HG03575 (cell line): ENCODE measurements at regions not wholly inside any gene's neighbourhood (a gene's known extent, or its start where the extent isn't known, plus 50 kb on each side); places are given as distances from the start of the nearest gene placed in this dataset.

Experiments used
- ATAC-seq: cut with Tn5 transposase; IDR thresholded peaks from one replicate; pipeline ENCODE4 v1.9.1; 2021; ENCODE audit not compliant: unreplicated experiment, insufficient number of reproducible peaks, low FRiP score; ENCODE audit errors: extremely low read depth

DNA sequence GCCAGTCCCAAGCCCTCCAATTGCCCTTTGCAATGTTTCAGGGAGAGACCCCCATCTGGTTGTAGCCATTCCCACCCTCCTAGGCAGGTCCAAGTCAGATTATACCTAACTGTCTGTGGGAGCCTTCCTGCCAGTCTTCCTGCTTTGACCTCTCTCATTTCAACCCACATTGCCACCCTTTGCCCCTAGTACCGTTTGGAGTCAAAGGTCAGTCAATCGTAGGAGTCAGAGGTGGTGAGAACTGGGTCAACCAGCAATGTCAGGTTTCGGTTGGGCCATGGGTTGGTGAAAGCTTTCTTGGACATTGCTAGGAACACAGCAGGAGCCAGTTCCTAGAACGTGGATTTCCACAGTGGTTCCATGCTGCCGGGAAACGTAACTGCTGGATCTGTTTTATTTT lies 269.4 kb upstream of the GHITM start:
- no peak for ATAC-seq

DNA sequence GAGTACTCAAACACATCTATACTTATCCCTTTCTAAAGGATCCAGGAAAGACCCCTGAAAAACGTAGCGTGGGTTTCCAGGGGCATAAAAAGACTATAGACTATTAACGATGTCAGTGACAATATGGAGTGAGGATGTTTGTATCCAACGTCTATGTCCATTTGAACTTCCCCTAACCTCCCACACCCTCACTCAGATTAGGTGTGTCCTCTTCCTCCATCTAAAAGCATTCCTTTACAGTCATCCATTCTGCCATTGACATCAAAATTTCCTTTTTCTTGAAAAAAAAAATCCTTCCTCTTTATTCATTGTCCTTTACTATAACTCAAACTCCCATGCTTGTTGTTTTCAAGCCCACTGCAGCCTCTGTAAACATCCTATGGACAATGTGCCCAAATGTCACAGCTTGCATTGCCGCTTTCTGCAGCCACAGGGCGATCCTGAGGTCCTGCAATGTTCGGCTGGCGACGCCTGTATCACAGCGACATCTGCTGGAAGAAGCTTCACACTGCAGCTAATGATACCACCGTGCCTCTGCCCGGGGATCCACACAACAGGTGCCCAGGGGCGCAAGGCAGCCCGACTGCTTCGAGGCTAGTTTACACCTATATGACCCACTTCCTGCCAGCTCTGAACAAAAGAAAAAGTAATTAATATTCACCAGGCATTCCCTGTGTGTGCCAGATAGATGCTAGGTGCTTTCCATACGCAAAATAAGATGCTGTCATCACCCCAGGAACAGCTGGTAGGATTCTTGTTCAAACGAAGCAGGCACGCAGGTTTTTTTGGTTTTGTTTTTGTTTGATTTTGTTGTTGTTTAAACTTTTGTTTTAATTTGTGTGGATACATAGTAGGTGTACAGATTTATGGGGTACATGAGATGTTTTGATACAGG lies 267.9 kb upstream of the GHITM start:
- ATAC-seq: peak; percentile 88

- ATAC-seq: no peak
Observed at GRCh38 chr10:83880252-83880791, 259.0 kb upstream of the GHITM start.

- ATAC-seq: no peak
Observed at GRCh38 chr10:83881661-83882060, 257.6 kb upstream of the GHITM start.

- no peak for ATAC-seq
Observed at GRCh38 chr10:83886871-83887270, 252.4 kb upstream of the GHITM start.

- no peak for ATAC-seq
Observed at GRCh38 chr10:83892737-83893136, 246.6 kb upstream of the GHITM start.

GRCh38 chr10:83896219-83896618 lies 243.1 kb upstream of the GHITM start:
- ATAC-seq: no peak

GRCh38 chr10:83897626-83898025 lies 241.7 kb upstream of the GHITM start:
- ATAC-seq: no peak

DNA sequence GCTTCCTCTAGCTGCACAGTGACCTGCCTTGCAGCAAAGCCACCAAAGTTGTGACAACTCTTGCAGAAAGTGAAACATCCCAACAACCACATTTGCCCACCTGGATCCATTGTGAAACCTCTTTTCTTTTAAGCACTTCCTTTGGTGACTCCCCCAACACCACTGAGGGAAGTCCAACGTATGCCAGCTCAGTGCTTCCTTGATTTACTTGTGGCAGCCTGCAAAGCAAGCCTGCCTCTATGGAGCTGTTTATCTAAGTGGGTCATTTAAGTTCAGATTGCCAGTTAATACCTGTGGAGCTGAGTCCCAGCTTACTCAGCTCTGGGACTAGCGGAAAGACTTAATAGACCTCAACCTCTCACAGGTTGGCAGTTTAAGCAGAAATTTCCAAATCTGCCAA lies 230.8 kb upstream of the GHITM start:
- no peak for ATAC-seq

- no peak for ATAC-seq
Observed at GRCh38 chr10:83909001-83909400, 230.3 kb upstream of the GHITM start.

GRCh38 chr10:83915801-83916200 lies 223.5 kb upstream of the GHITM start:
- no peak for ATAC-seq

- no peak for ATAC-seq
Observed at GRCh38 chr10:83917537-83918506, 221.5 kb upstream of the GHITM start.

GRCh38 chr10:83919187-83919586 lies 220.1 kb upstream of the GHITM start:
- no peak for ATAC-seq

- ATAC-seq: no peak
Observed at GRCh38 chr10:83921984-83922860, 217.1 kb upstream of the GHITM start.

- no peak for ATAC-seq
Observed at GRCh38 chr10:83925133-83925532, 214.2 kb upstream of the GHITM start.

DNA sequence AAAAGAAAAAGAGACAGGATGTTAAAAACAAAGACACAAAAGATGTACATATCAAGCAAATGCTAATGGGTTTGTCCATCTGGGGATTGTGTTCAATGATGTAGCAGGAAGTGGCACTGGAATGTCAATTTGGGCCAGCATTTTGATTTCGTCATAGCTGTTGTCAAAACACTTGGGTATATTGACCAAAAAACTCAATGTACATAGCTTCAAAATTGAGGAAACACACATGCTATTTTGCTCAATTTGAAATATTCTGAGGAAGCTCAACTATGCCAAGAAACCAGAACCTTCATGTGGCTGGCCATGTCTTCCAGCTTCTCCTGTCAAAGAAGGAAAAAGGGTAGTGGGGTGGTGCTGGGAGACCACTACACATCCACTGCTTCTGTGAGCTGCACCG lies 212.7 kb upstream of the GHITM start:
- no peak for ATAC-seq

DNA sequence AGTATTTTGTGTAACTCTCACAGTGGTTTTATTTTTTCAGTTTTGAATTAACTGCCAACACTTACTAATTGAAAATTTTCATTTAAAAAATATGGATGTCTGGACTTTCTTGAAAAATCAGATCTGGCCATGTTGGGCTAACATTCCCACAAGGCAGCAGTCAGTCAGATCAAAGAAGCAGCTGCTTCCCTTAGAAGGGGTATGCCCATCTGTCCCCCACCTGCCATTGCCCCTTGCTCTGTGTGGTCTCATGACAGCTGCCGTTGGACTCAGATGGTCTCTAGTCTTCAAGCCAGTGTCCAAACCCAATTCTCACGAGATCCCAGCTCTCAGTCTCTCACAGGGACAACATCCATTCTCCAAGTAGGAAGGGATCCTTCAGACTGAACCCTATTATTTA lies 212.1 kb upstream of the GHITM start:
- ATAC-seq: no peak

DNA sequence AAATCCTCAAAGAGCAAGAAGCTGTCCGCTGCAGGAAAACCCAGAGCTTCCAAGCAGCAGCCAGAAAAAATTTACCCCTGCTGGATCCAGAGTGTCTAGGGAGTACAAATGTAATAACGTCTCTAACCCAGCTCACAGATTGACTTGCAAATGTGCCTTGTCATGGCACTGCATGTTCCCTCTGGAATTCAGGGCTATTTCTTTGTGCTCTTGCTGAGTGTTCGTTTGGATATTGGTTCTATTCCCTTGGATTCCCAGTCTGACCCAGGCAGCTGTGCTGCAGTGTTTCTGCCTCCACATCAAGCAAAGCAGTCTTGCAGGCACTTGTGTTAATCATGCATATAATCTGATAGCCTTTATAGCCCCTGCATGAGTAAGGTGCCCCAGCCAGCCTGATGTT lies 209.9 kb upstream of the GHITM start:
- no peak for ATAC-seq

- no peak for ATAC-seq
Observed at GRCh38 chr10:83931669-83932068, 207.6 kb upstream of the GHITM start.
